ENCODE measurements at regions not wholly inside any gene's neighbourhood (a gene's known extent, or its start where the extent isn't known, plus 50 kb on each side); places are given as distances from the start of the nearest gene placed in this dataset.

GRCh38 chr14:35471803-35472202, 62.2 kb upstream of the INSM2 start:
- H3K4me1 ChIP-seq: no peaks in the 10 kb centered on the region
- TF ChIP-seq EP300 (IDR thresholded peaks at IDR 0.05; ENCODE audit: low read depth) (no peak), CTCF (IDR thresholded peaks at IDR 0.05) (no peak)

GRCh38 chr14:35474323-35474722, 59.6 kb upstream of the INSM2 start:
- Histone ChIP-seq H3K36me3 (no peaks in the 10 kb centered on the region), H3K4me3 (no peak overlapping the region), H3K27ac (no peak overlapping the region), H3K9me3 (no peaks in the 10 kb centered on the region), H3K4me1 (no peaks in the 10 kb centered on the region), H3K27me3 (peaks cover 28% of the 10 kb centered on the region)
- in situ Hi-C loops (cut with MboI; ENCODE audit: low pct_ligation_motif_present in 1 of 4, low pct_unique_long_range_greater_than_20kb in 1 of 4, low sequenced_read_pairs in 3 of 4) (no loop called here), intact Hi-C loops (cut with DNase I; ENCODE audit: low total_unique reads) (loop anchor here (10.0 kb wide), 1 partner anchor 1290 kb away; no protein-coding TSS in a partner anchor)
- 90 to 100% methylated on average over 1 of the region's 1 CpG for WGBS, 2 donors (ENCODE audit: low coverage in 1 of 2)
- no peak for DNase-seq
- TF ChIP-seq POLR2AphosphoS5 (IDR thresholded peaks at IDR 0.05) (no peak), POLR2A (IDR thresholded peaks at IDR 0.05) (no peak), EP300 (IDR thresholded peaks at IDR 0.05; ENCODE audit: low read depth) (no peak), CTCF (IDR thresholded peaks at IDR 0.05) (no peak)

More at GRCh38 chr14:35471803-35472202, 62.2 kb upstream of the INSM2 start:
- no peaks in the 10 kb centered on the region for H3K9me3 ChIP-seq
- in situ Hi-C loops (cut with MboI; ENCODE audit: low pct_ligation_motif_present in 1 of 4, low pct_unique_long_range_greater_than_20kb in 1 of 4, low sequenced_read_pairs in 3 of 4) (no loop called here), intact Hi-C loops (cut with DNase I; ENCODE audit: low total_unique reads) (loop anchor here (10.0 kb wide), 1 partner anchor 1293 kb away; no protein-coding TSS in a partner anchor)
- H3K27me3 ChIP-seq: peaks cover 30% of the 10 kb centered on the region
- H3K27ac ChIP-seq: no peak overlapping the region
- H3K36me3 ChIP-seq: no peaks in the 10 kb centered on the region
- WGBS, 2 donors (ENCODE audit: low coverage in 1 of 2): 67 to 78% methylated on average over 1 to 3 of the region's 3 CpGs
- no peak overlapping the region for H3K4me3 ChIP-seq
- no peak for DNase-seq

DNA sequence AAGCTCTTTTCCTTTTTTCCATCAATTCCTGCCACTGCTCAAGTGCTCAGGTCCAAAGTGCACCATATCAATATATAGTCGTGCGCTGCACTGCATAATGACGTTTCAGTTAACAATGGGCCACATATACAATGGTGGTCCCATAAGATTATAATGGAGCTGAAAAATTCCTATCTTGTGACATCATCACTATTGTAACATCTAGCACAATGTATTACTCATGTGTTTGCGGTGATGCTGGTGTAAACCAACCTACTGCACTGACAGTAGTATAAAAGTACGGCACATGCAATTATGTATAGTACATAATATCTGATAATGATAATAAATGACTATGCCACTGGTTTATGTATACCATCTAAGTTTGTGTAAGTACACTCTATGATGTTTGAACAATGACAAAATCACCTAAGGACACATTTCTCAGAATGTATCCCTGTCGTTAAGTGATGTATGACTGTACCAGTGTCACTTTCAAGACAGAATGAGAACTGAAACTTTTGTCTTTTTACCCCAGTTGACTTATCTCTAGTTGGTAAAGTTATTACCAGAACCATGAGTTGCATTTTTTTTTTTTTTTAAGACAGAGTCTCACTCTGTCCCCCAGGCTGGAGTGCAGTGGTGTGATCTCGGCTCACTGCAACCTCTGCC, 53.7 kb upstream of the INSM2 start:
- no peak for DNase-seq
- intact Hi-C loops (cut with DNase I; ENCODE audit: low total_unique reads): no loop called here
- H3K4me3 ChIP-seq: no peak overlapping the region
- no peaks in the 10 kb centered on the region for H3K4me1 ChIP-seq
- H3K27ac ChIP-seq: no peak overlapping the region
- 66 to 79% methylated on average over 6 to 7 of the region's 7 CpGs for WGBS, 2 donors (ENCODE audit: low coverage in 1 of 2)
- H3K27me3 ChIP-seq: no peaks in the 10 kb centered on the region
- in situ Hi-C loops (cut with MboI; ENCODE audit: low pct_ligation_motif_present in 1 of 4, low pct_unique_long_range_greater_than_20kb in 1 of 4, low sequenced_read_pairs in 3 of 4): no loop called here
- H3K36me3 ChIP-seq: no peaks in the 10 kb centered on the region
- TF ChIP-seq EP300 (IDR thresholded peaks at IDR 0.05; ENCODE audit: low read depth) (no peak), POLR2AphosphoS5 (IDR thresholded peaks at IDR 0.05) (no peak), POLR2A (IDR thresholded peaks at IDR 0.05) (no peak), CTCF (IDR thresholded peaks at IDR 0.05) (no peak)
- no peaks in the 10 kb centered on the region for H3K9me3 ChIP-seq

GRCh38 chr14:35482994-35483515, 50.9 kb upstream of the INSM2 start:
- WGBS, 2 donors (ENCODE audit: low coverage in 1 of 2): 50 to 62% methylated on average over 1 of the region's 1 CpG
- intact Hi-C loops (cut with DNase I; ENCODE audit: low total_unique reads): no loop called here
- Histone ChIP-seq H3K9me3 (no peaks in the 10 kb centered on the region), H3K4me1 (no peaks in the 10 kb centered on the region), H3K27ac (no peak overlapping the region), H3K27me3 (no peaks in the 10 kb centered on the region), H3K4me3 (no peak overlapping the region), H3K36me3 (no peaks in the 10 kb centered on the region)
- DNase-seq: no peak
- no peak for TF ChIP-seq POLR2A (IDR thresholded peaks at IDR 0.05)
- TF ChIP-seq EP300 (IDR thresholded peaks at IDR 0.05; ENCODE audit: low read depth): no peak
- TF ChIP-seq POLR2AphosphoS5 (IDR thresholded peaks at IDR 0.05): no peak
- TF ChIP-seq CTCF (IDR thresholded peaks at IDR 0.05): no peak
- in situ Hi-C loops (cut with MboI; ENCODE audit: low pct_ligation_motif_present in 1 of 4, low pct_unique_long_range_greater_than_20kb in 1 of 4, low sequenced_read_pairs in 3 of 4): no loop called here
